ENCODE measurements at regions not wholly inside any gene's neighbourhood (a gene's known extent, or its start where the extent isn't known, plus 50 kb on each side); places are given as distances from the start of the nearest gene placed in this dataset.
"Not testable (repeated sequence)": the region's sequence is repeated elsewhere in the genome, so short reads cannot be mapped to it uniquely, and the experiment has no call there.

DNA sequence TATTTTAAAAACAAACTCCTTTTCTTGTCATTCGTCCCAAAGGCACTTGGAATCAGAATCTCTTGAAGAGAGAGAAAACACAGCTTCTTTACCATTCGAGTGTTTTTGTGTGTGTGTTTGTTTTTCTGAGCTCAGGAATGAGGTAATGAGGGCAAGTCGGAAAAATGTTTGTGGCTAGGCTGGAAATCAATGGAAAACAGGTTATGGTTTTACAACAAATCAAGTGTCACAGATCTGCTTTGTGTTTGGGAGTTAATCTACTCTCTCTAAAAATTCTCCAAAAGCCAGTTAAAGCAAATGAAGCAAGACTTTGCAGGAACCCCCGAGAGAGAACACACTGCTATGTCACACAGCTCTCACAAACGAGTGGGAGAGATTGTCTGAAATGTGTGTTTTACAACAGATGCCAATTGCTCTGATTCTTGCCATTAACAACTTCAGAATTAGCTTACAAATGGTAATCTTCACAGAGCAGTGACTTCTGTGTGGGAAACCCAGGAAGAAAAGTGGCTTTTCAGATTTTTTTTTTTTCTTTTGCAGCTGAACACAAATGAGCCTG is 264.1 kb downstream of the CBLL2 start:
- DNase-seq: no peak

DNA sequence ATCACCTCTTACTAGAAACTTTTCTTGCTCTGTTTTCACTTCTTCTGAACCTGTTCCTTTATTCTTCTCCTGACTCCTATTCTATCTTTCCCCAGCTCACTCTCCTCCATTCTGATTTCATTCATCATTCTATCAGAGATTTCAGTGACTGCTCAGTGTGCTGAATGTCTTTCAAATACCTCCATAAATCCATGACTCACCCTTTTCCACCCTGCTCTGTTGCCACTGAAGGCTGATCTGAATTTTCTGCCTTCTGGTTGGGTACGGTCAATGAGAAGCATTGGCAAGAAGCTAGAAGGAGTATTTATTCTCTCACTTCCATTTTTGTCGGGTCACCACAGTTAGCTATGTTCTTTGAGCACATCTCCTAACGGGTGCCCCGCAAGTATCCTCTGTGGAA is 265.9 kb downstream of the CBLL2 start:
- no peak for DNase-seq

DNA sequence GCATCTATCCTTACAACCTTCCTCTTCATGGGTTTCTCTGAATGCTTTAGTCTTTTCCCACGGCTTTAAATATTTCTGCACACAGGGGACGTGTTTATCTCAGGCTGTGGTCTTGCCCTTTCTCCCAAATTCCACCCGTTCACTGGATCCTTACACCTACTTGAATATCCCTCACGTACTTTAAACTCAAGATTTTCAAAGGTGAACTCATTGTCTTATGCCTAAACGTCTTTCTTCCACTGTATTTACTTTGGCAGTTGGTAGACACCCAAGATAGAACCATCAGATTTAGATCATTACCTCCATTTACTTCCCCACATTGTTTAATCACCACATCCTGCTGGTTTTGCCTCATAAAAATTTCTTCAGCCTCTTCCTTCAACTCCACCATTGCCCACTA is 269.2 kb downstream of the CBLL2 start:
- no peak for DNase-seq

DNA sequence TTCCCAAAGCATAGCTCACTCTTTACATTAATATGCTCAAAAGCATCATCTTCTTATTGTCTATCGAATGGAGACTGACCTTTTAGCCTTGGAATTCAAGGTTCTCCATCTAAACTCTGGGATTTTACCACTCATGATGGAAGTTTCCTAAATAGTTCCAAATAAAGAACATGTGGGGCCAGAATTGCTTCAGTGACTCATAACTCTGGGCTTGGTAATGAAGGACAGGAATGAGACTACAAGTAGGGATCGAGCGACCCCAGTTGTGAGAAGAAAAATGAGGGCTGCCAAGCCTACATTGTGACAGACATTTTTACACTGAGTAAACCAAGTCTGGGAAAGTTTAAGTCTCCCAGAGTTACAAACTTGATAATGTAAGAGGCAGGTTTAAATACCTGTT is 269.9 kb downstream of the CBLL2 start:
- no peak for DNase-seq

DNA sequence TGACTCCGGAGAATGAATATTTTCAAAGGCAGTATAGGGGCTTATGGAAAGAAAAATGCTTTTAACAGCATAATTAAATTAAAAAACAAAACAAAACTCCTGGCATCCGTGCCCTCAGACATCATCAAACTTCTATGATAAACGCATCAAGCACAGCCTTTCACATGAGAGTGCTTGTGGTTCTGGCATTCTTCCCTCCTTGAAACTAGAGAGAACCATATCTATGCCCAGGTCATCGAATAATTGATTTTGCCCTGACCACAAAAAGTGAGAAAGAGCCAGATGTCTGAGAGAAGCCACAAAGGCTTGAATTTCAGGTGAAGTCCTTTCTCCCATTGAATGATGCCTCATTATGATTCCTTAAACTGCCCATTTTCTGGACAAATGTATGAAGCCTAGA is 286.8 kb downstream of the CBLL2 start:
- no peak for DNase-seq

DNA sequence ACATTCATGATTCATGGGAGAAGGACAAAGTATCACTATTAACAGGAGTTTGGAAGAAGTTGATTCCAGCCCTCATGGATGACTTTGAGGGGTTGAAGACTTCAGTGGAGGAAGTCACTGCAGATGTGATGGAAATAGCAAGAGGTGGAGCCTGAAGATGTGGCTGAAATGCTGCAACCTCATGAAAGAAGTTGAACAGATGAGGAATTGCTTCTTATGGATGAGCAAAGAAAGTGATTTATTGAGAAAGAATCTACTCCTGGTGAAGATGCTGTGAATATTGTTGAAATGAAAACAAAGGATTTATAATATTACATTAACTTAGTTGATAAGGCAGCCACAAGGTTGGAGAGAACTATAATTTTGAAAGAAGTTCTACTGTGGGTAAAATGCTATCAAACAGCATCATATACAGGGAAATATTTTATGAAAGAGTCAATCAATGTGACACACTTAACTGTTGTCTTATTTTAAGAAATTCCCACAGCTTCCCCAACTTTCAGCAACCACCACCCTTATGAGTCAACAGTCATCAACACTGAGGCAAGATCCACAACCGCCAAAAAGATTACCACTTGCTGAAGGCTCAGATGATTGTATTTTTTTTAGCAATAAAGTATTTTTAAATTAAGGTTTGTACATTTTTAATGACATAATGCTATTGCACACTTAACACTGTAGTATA is 302.6 kb downstream of the CBLL2 start:
- DNase-seq: no peak

DNA sequence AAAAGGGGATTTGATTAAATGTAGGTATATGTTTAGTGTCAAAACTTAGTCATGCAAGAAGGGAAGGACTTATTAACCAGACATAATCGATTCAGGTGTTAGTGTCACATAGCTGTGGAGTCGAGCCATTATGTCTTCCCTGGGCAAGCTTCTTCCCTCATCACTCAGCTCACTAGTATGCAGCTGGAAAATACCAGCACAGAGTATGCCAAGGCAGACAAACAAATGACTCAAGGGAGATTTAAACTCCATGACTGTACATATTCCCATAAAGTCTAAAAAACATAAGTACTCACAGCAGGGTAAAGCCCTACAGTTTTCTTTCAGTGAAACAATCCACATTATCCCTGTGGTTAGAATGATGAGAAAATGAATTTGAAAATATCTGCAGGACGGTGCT is 304.5 kb downstream of the CBLL2 start:
- no peak for DNase-seq

DNA sequence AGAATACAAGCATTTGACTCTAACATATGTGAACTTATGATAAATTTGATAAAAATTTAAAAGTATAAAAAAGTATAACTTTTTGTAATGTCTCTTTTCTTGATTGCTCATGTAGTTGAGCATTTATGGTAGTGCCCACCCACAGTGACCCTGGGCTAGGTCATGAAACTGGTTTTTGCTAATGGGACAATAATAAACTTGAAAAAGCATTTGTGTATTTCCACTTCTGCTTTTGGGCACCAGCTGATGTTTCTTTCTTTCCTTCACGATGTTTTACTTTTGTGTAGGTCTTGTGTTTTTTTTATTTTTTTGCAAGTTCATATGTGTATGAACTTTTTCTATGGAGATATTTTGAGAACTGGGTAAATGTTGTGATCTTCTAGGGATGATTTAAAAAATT is 313.1 kb downstream of the CBLL2 start:
- no peak for DNase-seq

DNA sequence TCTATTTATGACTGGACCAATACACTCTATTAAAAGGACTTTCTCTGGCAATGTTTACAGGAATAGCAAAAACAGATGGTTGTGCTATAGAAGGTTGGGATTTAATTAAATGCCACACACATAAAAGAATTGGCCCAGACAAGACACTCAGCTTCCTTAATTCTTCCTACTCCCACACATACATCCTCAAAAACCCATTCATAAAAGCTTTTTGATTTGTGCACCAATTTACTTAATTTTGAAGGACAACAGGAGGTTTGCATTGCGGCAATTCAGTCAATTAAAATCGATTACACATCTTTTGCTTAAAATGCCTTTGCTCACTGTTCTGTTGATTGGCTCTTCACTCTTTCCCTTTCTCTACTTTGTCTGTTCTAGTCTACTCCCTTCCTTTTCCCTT is 317.1 kb downstream of the CBLL2 start:
- no peak for DNase-seq

DNA sequence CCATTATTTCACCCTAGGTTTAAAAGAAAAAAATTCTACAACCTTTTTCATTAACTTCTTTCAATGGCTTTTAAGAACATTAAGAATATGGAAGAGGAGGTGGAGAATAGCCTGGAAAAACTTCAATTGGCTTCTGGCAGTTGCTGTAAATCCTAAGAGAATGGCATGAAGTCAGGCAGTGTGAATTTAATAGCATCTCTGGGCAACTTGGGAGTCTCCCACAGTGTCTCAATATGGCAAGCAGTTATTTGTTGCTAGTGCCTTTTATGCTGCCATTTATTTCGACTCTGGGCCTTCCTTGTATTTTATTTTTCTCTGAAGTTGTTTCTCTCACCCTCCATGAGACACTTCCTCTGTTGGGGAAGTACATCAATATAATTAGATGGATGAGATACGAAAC is 322.1 kb downstream of the CBLL2 start:
- no peak for DNase-seq

DNA sequence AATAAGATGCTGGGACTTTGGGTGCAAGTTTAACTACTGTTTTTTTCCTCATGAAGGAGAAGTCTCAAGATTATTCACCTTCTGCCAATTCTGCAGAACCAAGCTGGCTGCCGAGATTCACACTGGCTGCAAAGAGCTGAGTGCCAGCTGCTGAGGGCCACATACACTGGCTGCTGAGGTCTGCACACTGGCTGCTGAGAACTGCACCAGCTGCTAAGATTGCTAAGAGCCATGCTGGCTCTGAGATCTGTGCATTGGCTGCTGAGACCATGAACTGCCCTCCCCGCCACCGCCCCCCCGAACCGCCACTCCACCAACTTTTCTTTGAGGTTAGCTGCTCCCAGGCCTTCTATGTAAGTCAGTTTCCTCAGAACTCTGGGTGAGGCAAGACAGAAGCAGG is 330.3 kb downstream of the CBLL2 start:
- DNase-seq: no peak

DNA sequence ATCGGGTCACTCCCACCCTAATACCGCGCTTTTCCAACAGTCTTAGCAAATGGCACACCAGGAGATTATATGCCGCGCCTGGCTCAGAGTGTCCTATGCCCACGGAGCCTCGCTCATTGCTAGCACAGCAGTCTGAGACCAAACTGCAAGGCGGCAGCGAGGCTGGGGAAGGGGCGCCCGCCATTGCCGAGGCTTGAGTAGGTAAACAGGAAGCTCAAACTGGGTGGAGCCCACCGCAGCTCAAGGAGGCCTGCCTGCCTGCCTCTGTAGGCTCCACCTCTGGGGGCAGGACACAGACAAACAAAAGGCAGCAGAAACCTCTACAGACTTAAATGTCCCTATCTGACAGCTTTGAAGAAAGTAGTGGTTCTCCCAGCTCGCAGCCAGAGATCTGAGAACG is 336.7 kb downstream of the CBLL2 start:
- not testable (repeated sequence) for DNase-seq

DNA sequence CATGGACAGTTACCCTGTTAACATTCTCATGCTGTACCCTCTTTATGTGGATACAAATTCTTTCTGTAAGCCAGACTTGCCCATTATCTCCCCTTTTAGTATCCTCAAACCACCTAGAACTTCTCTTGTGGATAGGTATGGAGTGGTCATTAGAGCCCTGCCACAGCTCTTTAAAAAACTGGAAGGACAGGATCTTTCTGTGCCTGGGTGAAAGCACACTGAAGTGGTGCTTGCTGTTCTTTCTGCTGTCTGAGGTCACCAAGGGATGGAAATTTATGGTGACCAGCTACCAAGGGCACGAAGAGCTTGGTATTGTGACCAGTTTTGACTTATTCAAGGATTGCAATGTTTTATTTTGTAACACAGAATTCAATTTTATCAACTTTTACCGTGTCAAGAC is 344.2 kb downstream of the CBLL2 start:
- DNase-seq: no peak

DNA sequence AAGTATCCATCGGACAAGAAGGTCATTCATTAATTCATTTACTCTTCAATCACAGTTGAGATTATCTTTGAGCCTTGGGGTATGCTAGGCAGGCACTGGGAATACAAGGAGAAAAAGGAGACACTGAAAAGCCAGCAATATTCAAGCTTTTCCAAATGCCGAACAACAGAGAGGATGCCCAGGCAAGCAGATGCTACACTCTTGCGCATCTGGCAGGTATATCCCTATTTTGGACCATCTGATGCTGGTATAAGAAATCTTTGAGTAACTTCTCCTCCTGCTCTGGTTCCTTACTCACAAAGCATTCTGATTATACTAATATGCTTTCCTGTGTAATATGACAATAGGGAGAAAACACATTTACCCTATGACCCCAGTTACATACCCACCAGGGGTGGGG is 354.9 kb downstream of the CBLL2 start:
- DNase-seq: no peak

DNA sequence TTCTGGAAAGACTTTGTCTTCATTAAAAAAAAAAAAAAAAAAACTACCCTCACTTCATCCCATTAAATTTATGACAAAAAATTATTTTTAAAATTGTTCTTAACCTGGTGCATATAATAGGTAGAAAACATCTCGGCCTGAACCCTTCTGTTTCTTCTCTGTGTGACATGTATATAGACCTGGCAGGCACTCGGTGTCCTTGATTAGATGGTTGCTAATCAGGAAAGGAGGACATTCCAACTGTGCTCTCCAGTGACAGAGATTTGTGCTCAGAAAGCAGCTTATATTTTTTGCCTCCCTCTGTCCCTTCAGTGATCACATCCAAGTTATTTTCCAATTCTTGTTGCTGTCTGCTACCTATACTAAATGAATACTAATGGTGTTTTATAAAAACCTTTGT is 355.6 kb downstream of the CBLL2 start:
- no peak for DNase-seq

DNA sequence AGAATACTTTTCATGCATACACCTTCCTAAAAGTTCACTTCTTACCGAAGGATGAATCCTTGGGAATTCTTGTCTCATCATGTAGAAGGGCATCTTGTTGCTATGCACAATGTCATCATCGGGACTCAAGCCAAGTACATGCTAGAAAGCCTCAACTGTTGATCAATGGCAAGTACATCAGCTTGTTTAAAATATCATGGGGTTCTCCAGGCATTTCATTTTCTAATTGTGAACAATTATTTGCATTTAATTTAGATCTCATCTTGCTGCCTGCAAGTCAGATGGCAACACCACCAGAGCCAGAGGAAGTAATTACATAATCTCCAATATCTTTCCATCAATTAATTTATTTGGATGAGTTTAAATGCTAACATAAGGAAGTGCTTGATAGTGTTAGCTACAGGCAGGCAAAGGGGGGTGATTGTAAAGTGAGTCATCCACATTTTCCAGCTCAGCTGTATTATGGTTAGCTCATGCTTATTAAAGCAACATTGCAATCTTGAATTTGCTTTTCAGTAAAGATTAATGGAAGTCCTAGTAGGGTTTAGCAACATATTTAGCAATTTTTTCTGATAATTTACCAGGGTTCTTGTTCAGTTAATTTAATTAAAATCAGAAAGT is 356.5 kb downstream of the CBLL2 start:
- no peak for DNase-seq

DNA sequence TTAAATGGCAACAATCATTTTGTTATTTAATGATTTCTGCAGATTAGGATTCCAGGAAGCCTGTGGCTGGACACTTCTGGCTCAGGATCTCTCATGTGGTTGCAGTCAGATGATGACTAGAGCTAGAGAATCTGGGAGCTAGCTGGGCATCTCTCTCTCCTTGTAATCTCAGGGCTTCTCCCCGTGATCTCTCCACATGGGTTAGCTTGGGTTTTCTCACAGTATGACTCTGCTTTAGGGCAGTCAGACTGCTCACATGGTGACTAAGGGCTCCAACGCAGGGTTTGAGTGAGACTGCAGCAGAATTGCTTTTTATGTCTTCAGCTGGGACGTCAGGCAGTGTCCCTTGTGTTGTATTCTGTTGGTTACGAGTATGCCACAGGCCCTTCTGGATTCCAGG is 361.4 kb downstream of the CBLL2 start:
- DNase-seq: no peak

DNA sequence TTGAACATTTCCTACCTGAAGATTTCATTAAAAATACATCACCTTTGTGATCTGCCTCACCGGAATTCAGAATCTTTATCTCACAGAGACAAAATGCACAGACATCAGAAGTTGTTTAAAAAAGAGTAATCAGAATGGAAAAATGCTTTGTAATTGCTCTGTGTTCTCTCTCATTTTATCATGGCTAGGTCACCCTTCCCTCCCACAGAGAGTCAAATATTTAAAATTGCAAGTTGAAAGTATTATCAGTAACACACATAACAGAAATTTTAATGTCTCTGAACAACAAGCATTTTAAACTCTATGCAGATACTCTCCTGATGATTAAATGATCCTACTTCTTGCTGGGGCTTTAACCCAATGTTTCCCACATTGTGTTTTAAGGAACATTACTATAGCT is 362.0 kb downstream of the CBLL2 start:
- no peak for DNase-seq

DNA sequence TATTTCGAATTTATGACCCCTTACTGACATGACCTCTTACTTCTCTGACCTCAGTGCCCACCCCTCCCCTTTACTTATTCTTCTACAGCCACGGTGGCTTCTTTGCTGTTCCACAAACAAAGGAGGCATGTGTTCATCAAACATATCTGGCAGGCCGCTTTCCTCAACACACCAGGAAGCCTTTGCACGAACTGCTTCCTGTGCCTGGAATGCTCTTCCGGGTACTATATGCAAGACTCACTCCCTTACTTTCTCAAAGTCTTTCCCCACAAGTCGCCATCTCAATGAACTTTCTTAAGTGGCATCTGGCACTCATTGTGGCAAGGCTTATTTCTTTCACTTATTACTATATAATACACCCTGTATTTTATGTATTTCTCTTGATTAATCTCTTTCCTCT is 351.5 kb upstream of the DDX53 start:
- DNase-seq: no peak

DNA sequence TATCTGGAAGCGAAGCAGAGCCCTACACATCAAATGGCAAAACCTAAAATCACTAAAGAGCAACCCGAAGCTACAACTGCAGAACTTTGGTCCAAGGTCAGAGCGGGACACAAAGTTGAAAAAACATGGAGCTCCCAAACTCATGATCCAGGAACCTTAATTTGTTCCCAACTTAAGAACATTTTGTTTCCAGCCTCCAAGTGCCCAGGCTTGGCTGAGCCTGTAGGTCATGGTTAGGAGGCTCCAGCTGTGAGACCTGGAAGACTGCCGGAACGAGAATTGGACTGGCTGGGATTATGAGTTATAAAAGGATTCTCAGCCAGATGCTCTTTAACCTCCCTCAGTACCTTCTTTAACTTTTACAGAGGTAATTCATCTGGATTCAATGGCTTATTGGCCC is 349.1 kb upstream of the DDX53 start:
- no peak for DNase-seq

DNA sequence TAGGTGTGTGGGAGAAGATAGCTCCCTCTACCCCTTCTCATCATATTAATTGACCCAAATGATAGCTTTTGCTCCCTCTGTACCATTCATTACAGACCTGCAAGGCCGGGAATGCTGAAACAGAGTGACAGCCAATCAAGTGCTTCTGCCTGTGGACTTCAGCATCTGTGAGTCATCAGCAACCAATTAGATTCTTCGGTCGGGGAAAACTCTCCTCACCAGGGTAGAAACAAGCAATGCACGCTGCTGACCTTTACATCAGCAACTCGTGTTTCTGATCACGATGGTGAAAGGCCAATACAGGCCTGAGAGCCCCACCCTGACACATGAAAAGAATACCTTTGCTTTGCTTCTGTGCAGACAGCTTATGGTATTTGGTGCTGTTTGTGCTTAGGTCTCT is 347.2 kb upstream of the DDX53 start:
- DNase-seq: no peak

DNA sequence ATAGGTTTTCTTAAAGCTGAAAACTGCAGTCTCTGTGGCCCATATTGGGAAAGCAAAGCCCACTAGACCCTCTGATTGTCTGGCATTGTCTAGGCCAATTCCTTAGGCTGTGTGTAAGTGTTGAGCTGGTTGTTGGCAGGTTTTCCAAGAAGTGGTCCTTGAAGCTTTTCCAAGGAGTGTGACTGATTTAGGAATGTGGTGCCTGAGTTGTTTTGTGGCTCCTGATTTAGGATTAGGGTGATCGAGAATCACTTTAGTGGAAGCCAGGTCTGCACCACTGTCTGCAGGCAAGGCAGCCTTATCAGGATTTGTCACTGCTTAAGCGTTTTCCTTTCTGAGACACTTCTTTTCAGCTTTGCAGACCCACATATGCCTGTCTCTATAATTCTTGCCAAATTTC is 339.0 kb upstream of the DDX53 start:
- DNase-seq: no peak

DNA sequence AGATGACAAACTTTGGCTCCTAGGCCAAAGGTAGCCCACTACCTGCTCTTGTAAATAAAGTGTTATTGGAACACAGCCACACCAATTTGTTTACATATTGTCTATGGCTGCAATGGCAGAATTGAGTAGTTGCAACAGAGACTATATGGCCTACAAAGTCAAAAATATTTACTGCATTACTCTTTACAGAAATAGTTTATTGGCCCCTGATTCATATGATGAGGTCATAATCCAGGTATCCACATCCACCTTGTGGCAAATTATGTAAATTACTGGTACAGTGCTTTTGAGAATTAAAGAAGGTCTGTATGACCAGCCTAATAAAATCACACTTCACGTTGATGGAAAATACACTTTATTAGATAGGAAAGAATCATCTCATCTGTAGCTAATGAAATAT is 337.0 kb upstream of the DDX53 start:
- DNase-seq: no peak

DNA sequence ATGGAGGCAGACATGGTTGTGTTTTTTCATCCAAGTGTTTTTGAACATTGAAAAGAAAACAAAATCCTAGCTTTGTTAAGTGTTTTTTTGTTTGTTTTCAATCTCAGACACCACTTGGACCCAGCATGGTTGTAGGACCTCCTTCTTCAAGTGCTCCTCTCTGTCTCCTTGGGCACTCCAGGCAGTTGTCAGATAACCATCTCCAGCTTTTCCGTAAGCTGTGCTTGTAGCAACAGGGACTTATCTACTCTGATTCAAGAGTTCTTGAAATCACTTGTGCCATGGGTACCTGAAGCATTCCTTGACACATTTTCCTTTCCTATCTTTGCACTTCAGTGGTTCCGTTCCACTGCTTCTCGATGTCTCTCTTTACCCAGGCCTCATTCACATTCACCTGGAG is 334.9 kb upstream of the DDX53 start:
- DNase-seq: no peak
